Nephron progenitor cell (in vitro differentiated cells): ENCODE measurements at regions not wholly inside any gene's neighbourhood (a gene's known extent, or its start where the extent isn't known, plus 50 kb on each side); places are given as distances from the start of the nearest gene placed in this dataset.
"Not testable (repeated sequence)": the region's sequence is repeated elsewhere in the genome, so short reads cannot be mapped to it uniquely, and the experiment has no call there.

Experiments used
- DNase-seq: peaks from one replicate; pipeline ENCODE4 v3.0.0; 2021
- H3K27ac Mint-ChIP-seq: 2 replicates; pipeline ENCODE4 v1.8.0; 2021; ENCODE audit warnings: mild to moderate bottlenecking, moderate library complexity, mixed read lengths
- H3K27me3 Mint-ChIP-seq: 2 replicates; pipeline ENCODE4 v1.8.0; 2021; ENCODE audit warnings: mild to moderate bottlenecking, low read depth, mixed read lengths; ENCODE audit not compliant: poor library complexity
- H3K36me3 Mint-ChIP-seq: 2 replicates; pipeline ENCODE4 v1.8.0; 2021; ENCODE audit warnings: low read depth, mixed read lengths
- H3K4me1 Mint-ChIP-seq: 2 replicates; pipeline ENCODE4 v1.8.0; 2021; ENCODE audit warnings: mixed read lengths
- H3K4me3 Mint-ChIP-seq: 2 replicates; pipeline ENCODE4 v1.8.0; 2021; ENCODE audit warnings: mild to moderate bottlenecking, moderate library complexity, mixed read lengths
- H3K9me3 Mint-ChIP-seq: 2 replicates; pipeline ENCODE4 v1.8.0; 2021; ENCODE audit warnings: mild to moderate bottlenecking, moderate library complexity, mixed read lengths
- TF ChIP-seq, protein P1 (sequence below): fragments of 200-600 bp; sonication (generic); IDR thresholded peaks from 2 replicates; pipeline ENCODE4 v1.5.0; 2021; ENCODE audit warnings: antibody characterized with exemption

DNA sequence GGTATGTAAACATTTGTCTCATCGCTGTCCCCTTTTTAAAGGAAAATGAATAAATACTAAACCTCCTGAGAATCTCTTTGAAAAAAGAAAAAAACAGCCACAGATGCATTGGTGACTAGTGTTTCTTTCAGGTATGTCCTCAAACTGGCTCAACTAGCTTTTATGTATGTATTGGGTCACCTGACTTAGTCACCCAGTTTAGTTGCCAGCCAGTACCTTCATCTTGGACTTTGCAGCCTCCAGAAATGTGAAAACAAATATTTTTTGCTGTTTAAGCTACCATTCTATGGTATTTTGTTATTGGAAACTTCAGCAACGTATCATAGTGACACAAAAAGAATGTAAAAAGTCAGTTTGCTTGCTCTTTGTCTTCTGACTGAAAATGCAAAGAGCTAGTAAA lies 1263.5 kb downstream of the FAM133A start:
- Mint-ChIP-seq H3K4me3 (no peak overlapping the region), H3K27me3 (peaks cover 6% of the 10 kb centered on the region), H3K36me3 (no peaks in the 10 kb centered on the region), H3K27ac (no peak overlapping the region), H3K4me1 (no peaks in the 10 kb centered on the region), H3K9me3 (peaks cover 15% of the 10 kb centered on the region)
- DNase-seq = no peak
- TF ChIP-seq, protein P1, sequence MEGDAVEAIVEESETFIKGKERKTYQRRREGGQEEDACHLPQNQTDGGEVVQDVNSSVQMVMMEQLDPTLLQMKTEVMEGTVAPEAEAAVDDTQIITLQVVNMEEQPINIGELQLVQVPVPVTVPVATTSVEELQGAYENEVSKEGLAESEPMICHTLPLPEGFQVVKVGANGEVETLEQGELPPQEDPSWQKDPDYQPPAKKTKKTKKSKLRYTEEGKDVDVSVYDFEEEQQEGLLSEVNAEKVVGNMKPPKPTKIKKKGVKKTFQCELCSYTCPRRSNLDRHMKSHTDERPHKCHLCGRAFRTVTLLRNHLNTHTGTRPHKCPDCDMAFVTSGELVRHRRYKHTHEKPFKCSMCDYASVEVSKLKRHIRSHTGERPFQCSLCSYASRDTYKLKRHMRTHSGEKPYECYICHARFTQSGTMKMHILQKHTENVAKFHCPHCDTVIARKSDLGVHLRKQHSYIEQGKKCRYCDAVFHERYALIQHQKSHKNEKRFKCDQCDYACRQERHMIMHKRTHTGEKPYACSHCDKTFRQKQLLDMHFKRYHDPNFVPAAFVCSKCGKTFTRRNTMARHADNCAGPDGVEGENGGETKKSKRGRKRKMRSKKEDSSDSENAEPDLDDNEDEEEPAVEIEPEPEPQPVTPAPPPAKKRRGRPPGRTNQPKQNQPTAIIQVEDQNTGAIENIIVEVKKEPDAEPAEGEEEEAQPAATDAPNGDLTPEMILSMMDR = no peak

DNA sequence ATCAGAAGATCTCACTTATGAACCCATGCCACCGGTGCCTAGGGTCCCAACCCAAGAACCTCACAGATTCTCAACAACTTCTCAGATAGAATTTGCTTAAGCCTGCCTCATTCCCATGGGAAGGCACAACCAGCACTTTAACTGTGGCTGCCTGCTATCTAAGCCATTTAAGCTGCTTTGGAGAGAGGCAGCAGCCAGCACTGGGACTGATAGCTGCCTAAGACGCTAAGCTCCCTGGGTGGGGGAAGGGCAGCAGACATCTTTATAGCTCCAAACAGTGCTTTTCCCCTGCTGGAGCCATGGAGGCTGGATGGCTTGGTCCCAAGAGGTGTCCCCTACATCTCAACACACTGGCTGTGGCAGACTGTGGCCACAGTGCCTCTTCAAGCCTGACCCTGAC lies 1268.6 kb downstream of the FAM133A start:
- DNase-seq = no peak
- TF ChIP-seq, protein P1 = no peak
- H3K4me3 Mint-ChIP-seq = no peak overlapping the region

DNA sequence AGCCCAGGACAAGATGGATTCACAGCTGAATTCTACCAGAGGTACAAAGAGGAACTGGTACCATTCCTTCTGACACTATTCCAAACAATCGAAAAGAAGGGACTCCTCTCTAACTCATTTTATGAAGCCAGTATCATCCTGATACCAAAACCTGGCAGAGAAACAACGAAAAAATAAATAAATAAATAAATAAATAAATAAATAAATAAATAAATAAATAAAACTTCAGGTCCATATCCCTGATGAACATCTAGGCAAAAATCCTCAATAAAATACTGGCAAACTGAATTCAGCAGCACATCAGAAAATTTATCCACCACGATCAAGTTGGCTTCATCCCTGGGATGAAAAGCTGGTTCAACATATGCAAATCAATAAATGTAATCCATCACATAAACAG lies 1272.1 kb downstream of the FAM133A start:
- H3K4me1 Mint-ChIP-seq, H3K27me3 Mint-ChIP-seq, H3K27ac Mint-ChIP-seq, H3K36me3 Mint-ChIP-seq, DNase-seq, H3K4me3 Mint-ChIP-seq: not testable (repeated sequence)
- peaks cover 28% of the 10 kb centered on the region for H3K9me3 Mint-ChIP-seq

More for the DNA sequence above, 1268.6 kb downstream of the FAM133A start:
- peaks cover 6% of the 10 kb centered on the region for H3K27me3 Mint-ChIP-seq
- no peaks in the 10 kb centered on the region for H3K4me1 Mint-ChIP-seq
- no peaks in the 10 kb centered on the region for H3K36me3 Mint-ChIP-seq
- no peak overlapping the region for H3K27ac Mint-ChIP-seq
- peaks cover 28% of the 10 kb centered on the region for H3K9me3 Mint-ChIP-seq

DNA sequence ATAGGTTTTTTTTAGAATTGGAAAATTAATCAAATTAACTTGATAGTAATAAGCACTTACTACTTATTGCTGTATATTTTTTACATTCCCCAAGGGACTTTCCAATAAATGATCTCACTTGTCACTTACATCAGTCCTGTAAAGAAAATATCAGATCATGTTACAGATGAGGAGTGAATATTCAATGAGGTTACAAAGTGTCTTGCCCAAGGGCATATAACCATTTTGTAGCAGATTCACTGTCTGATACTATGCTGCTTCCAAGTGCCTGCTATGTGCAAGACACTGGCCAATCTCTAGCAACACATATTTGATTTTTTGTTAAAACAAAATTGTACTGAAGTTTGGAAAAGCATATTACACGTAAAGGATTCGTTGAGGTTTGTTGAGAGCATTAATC lies 1287.7 kb downstream of the FAM133A start:
- DNase-seq = no peak
- H3K4me1 Mint-ChIP-seq = no peaks in the 10 kb centered on the region
- no peaks in the 10 kb centered on the region for H3K9me3 Mint-ChIP-seq
- H3K27me3 Mint-ChIP-seq = no peaks in the 10 kb centered on the region
- H3K27ac Mint-ChIP-seq = no peak overlapping the region
- TF ChIP-seq, protein P1 = no peak
- H3K4me3 Mint-ChIP-seq = no peak overlapping the region
- no peaks in the 10 kb centered on the region for H3K36me3 Mint-ChIP-seq

DNA sequence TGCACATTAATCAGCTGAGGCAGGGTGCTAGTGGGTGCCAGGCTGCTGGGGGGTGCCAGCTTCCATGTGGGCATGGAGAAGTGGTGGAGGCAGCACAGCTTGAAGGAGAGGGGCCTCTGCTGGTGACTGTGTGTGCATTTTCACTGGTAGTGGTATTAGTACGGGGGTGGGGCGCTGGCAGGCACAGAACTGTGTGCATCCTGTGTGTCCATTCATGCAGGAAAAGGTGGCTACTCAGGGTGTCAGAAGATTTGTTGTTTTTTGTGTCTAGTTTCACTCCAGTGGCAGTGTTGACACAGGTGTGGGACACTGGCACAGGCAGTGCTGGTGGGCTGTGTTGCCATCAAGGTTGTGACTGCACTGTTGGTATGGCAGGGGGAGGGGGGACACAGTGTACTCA lies 1303.6 kb downstream of the FAM133A start:
- peak; percentile 20 for DNase-seq
- TF ChIP-seq, protein P1 = no peak
- H3K27me3 Mint-ChIP-seq = no peaks in the 10 kb centered on the region
- H3K36me3 Mint-ChIP-seq = no peaks in the 10 kb centered on the region
- peaks cover 9% of the 10 kb centered on the region for H3K4me1 Mint-ChIP-seq
- H3K27ac Mint-ChIP-seq = no peak overlapping the region
- no peak overlapping the region for H3K4me3 Mint-ChIP-seq
- H3K9me3 Mint-ChIP-seq = peaks cover 2% of the 10 kb centered on the region

DNA sequence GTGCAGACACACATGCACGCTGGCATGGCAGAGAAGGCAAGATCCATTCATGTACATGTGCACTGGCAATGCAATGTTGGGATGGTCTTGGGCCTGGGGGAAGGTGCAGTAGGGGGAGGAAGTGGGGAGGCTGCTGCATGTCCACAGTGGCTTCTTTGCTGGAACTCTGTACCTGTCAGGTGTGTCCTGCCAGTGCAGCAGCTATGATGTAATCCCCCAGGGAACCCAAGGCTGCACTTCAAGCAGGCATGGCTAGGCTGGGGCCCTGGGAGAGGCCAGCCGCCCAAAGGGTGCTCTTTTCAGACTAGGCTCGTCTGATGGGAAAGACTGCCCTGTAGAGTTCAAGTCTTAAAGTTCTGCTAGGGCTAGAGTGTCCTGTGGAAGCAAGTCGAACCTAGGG lies 1304.0 kb downstream of the FAM133A start:
- no peaks in the 10 kb centered on the region for H3K9me3 Mint-ChIP-seq
- no peaks in the 10 kb centered on the region for H3K36me3 Mint-ChIP-seq
- no peak for DNase-seq
- H3K4me3 Mint-ChIP-seq = no peak overlapping the region
- no peak overlapping the region for H3K27ac Mint-ChIP-seq
- no peaks in the 10 kb centered on the region for H3K27me3 Mint-ChIP-seq
- H3K4me1 Mint-ChIP-seq = peaks cover 9% of the 10 kb centered on the region
- TF ChIP-seq, protein P1 = no peak
